PC-3 (cell line): ENCODE measurements at regions not wholly inside any gene's neighbourhood (a gene's known extent, or its start where the extent isn't known, plus 50 kb on each side); places are given as distances from the start of the nearest gene placed in this dataset.
"Not testable (repeated sequence)": the region's sequence is repeated elsewhere in the genome, so short reads cannot be mapped to it uniquely, and the experiment has no call there.

Source experiments
- ATAC-seq: fragments of 200-7000 bp; cut with Tn5 transposase; 2 replicates; pipeline ENCODE4 v1.9.1; 2020; ENCODE audit warnings: mild to moderate bottlenecking, moderate library complexity
- BruUV-seq: library from RNA; stranded (reverse); fragments of 400-500 nt; replicated peaks from 2 replicates; lab custom pipeline; 2021; lab: Mats Ljungman, UMichigan
- CTCF ChIA-PET: fragments of 300-600 bp; sonication (Branson Sonifier 250); formaldehyde crosslinking; loops from one replicate; lab custom pipeline; 2022; ENCODE audit warnings: antibody characterized with exemption; lab: Charles Lee
- POLR2A ChIA-PET: fragments of 300-600 bp; sonication (Branson Sonifier 250); formaldehyde crosslinking; loops from one replicate; lab custom pipeline; 2022; ENCODE audit warnings: antibody characterized with exemption; ENCODE audit not compliant: unreplicated experiment; lab: Charles Lee
- DNase-seq: peaks from one replicate; pipeline ENCODE4 v3.0.0-alpha.2; 2015
- H2AFZ ChIP-seq: fragments of 300-600 bp; sonication (generic); 2 replicates; pipeline ENCODE4 v1.6.0; 2016; ENCODE audit warnings: antibody characterized with exemption, low read length
- H3F3A ChIP-seq: fragments of 300-600 bp; sonication (generic); one replicate; pipeline ENCODE4 v1.6.0; 2017; ENCODE audit warnings: antibody characterized with exemption, low read length, control low read depth, mild to moderate bottlenecking; ENCODE audit not compliant: unreplicated experiment
- H3K27ac ChIP-seq: fragments of 300-600 bp; sonication (generic); 2 replicates; pipeline ENCODE4 v1.5.1; 2016; ENCODE audit warnings: mild to moderate bottlenecking, low read length
- H3K27me3 ChIP-seq: fragments of 300-600 bp; sonication (generic); 2 replicates; pipeline ENCODE4 v1.6.1; 2016; ENCODE audit warnings: low read length, mixed read lengths
- H3K36me3 ChIP-seq: fragments of 300-600 bp; sonication (generic); 2 replicates; pipeline ENCODE4 v1.6.1; 2016; ENCODE audit warnings: low read depth, mixed run types, low read length, mixed read lengths
- H3K4me1 ChIP-seq: fragments of 300-600 bp; sonication (generic); 2 replicates; pipeline ENCODE4 v1.5.1; 2016; ENCODE audit warnings: low read length; ENCODE audit not compliant: insufficient read depth
- H3K4me2 ChIP-seq: fragments of 300-600 bp; sonication (generic); 2 replicates; pipeline ENCODE4 v1.6.0; 2016; ENCODE audit warnings: low read length
- H3K4me3 ChIP-seq: fragments of 300-600 bp; sonication (generic); 2 replicates; pipeline ENCODE4 v1.5.1; 2016; ENCODE audit warnings: mild to moderate bottlenecking, low read length, mixed read lengths
- H3K79me2 ChIP-seq: fragments of 300-600 bp; sonication (generic); 2 replicates; pipeline ENCODE4 v1.6.1; 2017; ENCODE audit warnings: low read length, mixed read lengths
- H3K9ac ChIP-seq: fragments of 300-600 bp; sonication (generic); 2 replicates; pipeline ENCODE4 v1.6.0; 2016; ENCODE audit warnings: mild to moderate bottlenecking, low read length
- H3K9me2 ChIP-seq: fragments of 300-600 bp; sonication (generic); replicated peaks from 2 replicates; pipeline ENCODE4 v1.6.1; 2016; ENCODE audit warnings: mixed run types, low read length, mixed read lengths
- H3K9me3 ChIP-seq: fragments of 300-600 bp; sonication (generic); 2 replicates; pipeline ENCODE4 v1.6.1; 2016; ENCODE audit warnings: low read length, mixed read lengths
- H4K20me1 ChIP-seq: fragments of 300-600 bp; sonication (generic); 2 replicates; pipeline ENCODE4 v1.6.1; 2016; ENCODE audit warnings: low read length, mixed read lengths
- CTCF ChIP-seq: fragments of 300-600 bp; sonication (generic); conservative IDR thresholded peaks from 2 replicates; pipeline ENCODE4 v1.5.1; 2017; ENCODE audit warnings: antibody characterized with exemption, low read depth, mild to moderate bottlenecking, low read length
- EZH2 ChIP-seq: fragments of 300-600 bp; sonication (generic); IDR thresholded peaks from one replicate; pipeline ENCODE4 v1.6.1; 2017; ENCODE audit warnings: antibody characterized with exemption, mild to moderate bottlenecking, low read length; ENCODE audit not compliant: unreplicated experiment
- EZH2phosphoT487 ChIP-seq: fragments of 300-600 bp; sonication (generic); IDR thresholded peaks from 2 replicates; pipeline ENCODE4 v1.6.1; 2018; ENCODE audit warnings: mild to moderate bottlenecking, antibody characterized with exemption, low read length, borderline replicate concordance
- intact Hi-C: fragments of 100-400 bp; cut with micrococcal nuclease; formaldehyde crosslinking; loops from 2 replicates; pipeline ENCODE4 v1.9.0; 2023

- BruUV-seq, result no TSS peak
- ATAC-seq (no peak), DNase-seq (no peak)
- ChIA-PET CTCF (no interaction called here), POLR2A (no interaction called here)
- no peaks in the 10 kb centered on the region for H3K79me2 ChIP-seq
- H3K4me2 ChIP-seq, result no peak overlapping the region
- H2AFZ ChIP-seq, result no peak overlapping the region
- H3K9me2 ChIP-seq, result no peaks in the 10 kb centered on the region
- no peaks in the 10 kb centered on the region for H4K20me1 ChIP-seq
- no peak overlapping the region for H3K9ac ChIP-seq
- H3K27me3 ChIP-seq, result no peaks in the 10 kb centered on the region
- TF ChIP-seq EZH2phosphoT487 (no peak), CTCF (no peak), EZH2 (no peak)
- no peak overlapping the region for H3K4me3 ChIP-seq
- H3F3A ChIP-seq, result no peaks in the 10 kb centered on the region
- no peaks in the 10 kb centered on the region for H3K36me3 ChIP-seq
- no peak overlapping the region for H3K27ac ChIP-seq
- intact Hi-C loops, result no loop called here
- H3K4me1 ChIP-seq, result no peaks in the 10 kb centered on the region
- H3K9me3 ChIP-seq, result no peaks in the 10 kb centered on the region
Measured at GRCh38 chr5:62190931-62191330, 115.1 kb upstream of the KIF2A start.

GRCh38 chr5:62192958-62193357 lies 113.0 kb upstream of the KIF2A start:
- no peaks in the 10 kb centered on the region for H3K27me3 ChIP-seq
- H3K9me2 ChIP-seq, result no peaks in the 10 kb centered on the region
- no peak overlapping the region for H2AFZ ChIP-seq
- no peaks in the 10 kb centered on the region for H3K9me3 ChIP-seq
- intact Hi-C loops, result no loop called here
- H3K9ac ChIP-seq, result no peak overlapping the region
- H3K27ac ChIP-seq, result no peak overlapping the region
- no peaks in the 10 kb centered on the region for H3F3A ChIP-seq
- H3K4me2 ChIP-seq, result no peak overlapping the region
- H3K4me1 ChIP-seq, result no peaks in the 10 kb centered on the region
- CTCF ChIA-PET, result no interaction called here
- TF ChIP-seq EZH2, result no peak
- TF ChIP-seq CTCF, result no peak
- TF ChIP-seq EZH2phosphoT487, result no peak
- H3K79me2 ChIP-seq, result no peaks in the 10 kb centered on the region
- DNase-seq, result no peak
- no peaks in the 10 kb centered on the region for H3K36me3 ChIP-seq
- no TSS peak for BruUV-seq
- no peaks in the 10 kb centered on the region for H4K20me1 ChIP-seq
- POLR2A ChIA-PET, result no interaction called here
- no peak overlapping the region for H3K4me3 ChIP-seq
- ATAC-seq, result no peak

- H3K9me3 ChIP-seq, ATAC-seq, H3K79me2 ChIP-seq, H3K9ac ChIP-seq, H3K4me3 ChIP-seq, POLR2A ChIA-PET, BruUV-seq, H3K4me1 ChIP-seq, CTCF ChIA-PET, intact Hi-C loops, H3K9me2 ChIP-seq, H3K36me3 ChIP-seq, H4K20me1 ChIP-seq, DNase-seq, H3K4me2 ChIP-seq, H3F3A ChIP-seq, H2AFZ ChIP-seq, H3K27ac ChIP-seq: not testable (repeated sequence)
- peaks cover 30% of the 10 kb centered on the region for H3K27me3 ChIP-seq
Measured at GRCh38 chr5:62196532-62196931, 109.5 kb upstream of the KIF2A start.
